Tibial artery (tissue), 4 donors: ENCODE measurements at regions not wholly inside any gene's neighbourhood (a gene's known extent, or its start where the extent isn't known, plus 50 kb on each side); places are given as distances from the start of the nearest gene placed in this dataset.
"Not testable (repeated sequence)": the region's sequence is repeated elsewhere in the genome, so short reads cannot be mapped to it uniquely, and the experiment has no call there.

Source experiments
- DNase-seq, 2 donors: peaks; one replicate each; pipeline ENCODE4 v3.0.0-alpha.2; 2019
- H3K27ac ChIP-seq, 2 donors: fragments of 200-600 bp; sonication (generic) in 1 of 2; 1 replicate in 1 of 2; 2 replicates in 1 of 2; pipeline ENCODE4 v1.5.1; 2018 to 2019; ENCODE audit warnings: mild to moderate bottlenecking in 1 of 2
- H3K27me3 ChIP-seq, 2 donors: fragments of 200-600 bp; sonication (generic) in 1 of 2; one replicate each; pipeline versions ENCODE4 v1.5.1 to v1.6.0; 2016 to 2019
- H3K36me3 ChIP-seq, 3 donors: fragments of 200-600 bp; sonication (generic) in 2 of 3; one replicate each; pipeline ENCODE4 v1.5.1; 2016 to 2019; ENCODE audit warnings: mild to moderate bottlenecking in 2 of 3
- H3K4me1 ChIP-seq, 4 donors: fragments of 200-600 bp; sonication (generic) in 2 of 4; 1 replicate in 3 of 4; 2 replicates in 1 of 4; pipeline ENCODE4 v1.5.1; 2016 to 2019
- H3K4me3 ChIP-seq, 2 donors: fragments of 200-600 bp; sonication (generic) in 1 of 2; 1 replicate in 1 of 2; 2 replicates in 1 of 2; pipeline ENCODE4 v1.5.1; 2018 to 2019; ENCODE audit warnings: mild to moderate bottlenecking in 2 of 2
- H3K9me3 ChIP-seq, 3 donors: fragments of 200-600 bp; sonication (generic) in 1 of 3; one replicate each; pipeline ENCODE4 v1.5.1; 2016 to 2019
- intact Hi-C: fragments of 100-400 bp; cut with DNase I; formaldehyde crosslinking; loops from one replicate; pipeline ENCODE4 v1.15.0; 2023; ENCODE audit warnings: low total_unique reads
- TF ChIP-seq, protein P1 (sequence below), 2 experiments: fragments of 200-600 bp in 1 of 2; fragments of 450-650 bp in 1 of 2; IDR thresholded peaks; one replicate each; pipeline ENCODE4 v1.5.1; 2017 to 2019; ENCODE audit warnings: antibody characterized with exemption in 2 of 2, mild to moderate bottlenecking in 1 of 2, moderate library complexity in 1 of 2

DNA sequence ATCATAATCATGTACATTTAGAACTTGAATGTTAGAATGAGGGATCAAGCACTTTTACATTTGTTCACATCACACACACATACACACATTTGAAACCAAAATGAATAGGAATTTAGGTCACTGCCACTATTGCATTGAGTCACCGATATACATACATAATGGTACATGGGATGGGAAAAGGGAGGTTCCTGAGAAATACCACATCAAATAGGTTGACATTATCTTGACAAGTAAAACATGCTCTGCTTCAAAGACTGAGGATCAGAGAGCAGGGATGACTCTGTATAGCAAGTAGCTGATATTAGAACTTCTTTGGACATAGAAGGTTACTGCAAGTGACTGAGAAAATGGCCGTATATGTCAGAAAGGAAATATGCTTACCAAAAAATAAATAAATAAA is 847.2 kb downstream of the PLOD2 start:
- no peaks in the 10 kb centered on the region for H3K36me3 ChIP-seq
- no peaks in the 10 kb centered on the region for H3K9me3 ChIP-seq
- H3K4me1 ChIP-seq = no peaks in the 10 kb centered on the region
- intact Hi-C loops = no loop called here
- TF ChIP-seq, protein P1, sequence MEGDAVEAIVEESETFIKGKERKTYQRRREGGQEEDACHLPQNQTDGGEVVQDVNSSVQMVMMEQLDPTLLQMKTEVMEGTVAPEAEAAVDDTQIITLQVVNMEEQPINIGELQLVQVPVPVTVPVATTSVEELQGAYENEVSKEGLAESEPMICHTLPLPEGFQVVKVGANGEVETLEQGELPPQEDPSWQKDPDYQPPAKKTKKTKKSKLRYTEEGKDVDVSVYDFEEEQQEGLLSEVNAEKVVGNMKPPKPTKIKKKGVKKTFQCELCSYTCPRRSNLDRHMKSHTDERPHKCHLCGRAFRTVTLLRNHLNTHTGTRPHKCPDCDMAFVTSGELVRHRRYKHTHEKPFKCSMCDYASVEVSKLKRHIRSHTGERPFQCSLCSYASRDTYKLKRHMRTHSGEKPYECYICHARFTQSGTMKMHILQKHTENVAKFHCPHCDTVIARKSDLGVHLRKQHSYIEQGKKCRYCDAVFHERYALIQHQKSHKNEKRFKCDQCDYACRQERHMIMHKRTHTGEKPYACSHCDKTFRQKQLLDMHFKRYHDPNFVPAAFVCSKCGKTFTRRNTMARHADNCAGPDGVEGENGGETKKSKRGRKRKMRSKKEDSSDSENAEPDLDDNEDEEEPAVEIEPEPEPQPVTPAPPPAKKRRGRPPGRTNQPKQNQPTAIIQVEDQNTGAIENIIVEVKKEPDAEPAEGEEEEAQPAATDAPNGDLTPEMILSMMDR (IDR thresholded peaks at IDR 0.05) = no peak
- no peak overlapping the region for H3K4me3 ChIP-seq
- no peak for DNase-seq
- no peaks in the 10 kb centered on the region for H3K27me3 ChIP-seq
- H3K27ac ChIP-seq = no peak overlapping the region

DNA sequence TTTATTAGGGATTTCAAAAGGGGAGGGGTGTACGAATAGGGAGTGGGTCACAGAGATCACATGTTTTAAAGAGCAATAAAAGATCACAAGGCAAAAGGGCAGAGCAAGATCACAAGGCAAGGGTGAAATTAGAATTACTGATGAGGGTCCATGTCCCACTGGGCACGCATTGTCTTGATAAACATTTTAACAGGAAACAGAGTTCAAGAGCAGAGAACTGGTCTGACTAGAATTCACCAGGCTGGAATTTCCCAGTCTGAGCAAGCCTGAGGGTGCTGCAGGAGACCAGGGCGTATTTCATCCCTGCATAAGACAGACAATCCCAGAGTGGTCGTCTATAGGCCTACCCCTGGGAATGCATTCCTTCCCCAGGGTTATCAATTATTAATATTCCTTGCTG is 844.7 kb downstream of the PLOD2 start:
- intact Hi-C loops, H3K4me1 ChIP-seq, H3K27me3 ChIP-seq, H3K9me3 ChIP-seq, H3K27ac ChIP-seq, H3K36me3 ChIP-seq, H3K4me3 ChIP-seq, DNase-seq: not testable (repeated sequence)

DNA sequence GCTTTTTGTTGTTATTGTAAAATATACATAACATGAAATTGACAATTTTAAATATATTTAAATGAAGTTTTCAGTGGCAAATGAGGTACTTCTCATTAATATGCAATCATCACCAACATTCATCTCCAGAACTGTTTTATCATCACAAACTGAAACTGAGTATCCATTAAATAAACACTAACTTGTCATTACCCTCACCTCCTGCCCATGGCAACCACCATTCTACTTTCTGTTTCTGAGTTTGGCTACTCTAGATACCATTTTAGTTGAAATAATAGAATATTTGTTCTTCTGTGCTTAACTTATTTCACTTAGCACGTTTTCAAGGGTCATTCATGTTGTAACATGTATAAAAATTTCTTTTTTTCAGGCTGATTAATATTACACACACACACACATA is 834.3 kb downstream of the PLOD2 start:
- no peak for DNase-seq
- H3K4me1 ChIP-seq = no peaks in the 10 kb centered on the region
- no peaks in the 10 kb centered on the region for H3K36me3 ChIP-seq
- H3K27ac ChIP-seq = no peak overlapping the region
- TF ChIP-seq, protein P1 (IDR thresholded peaks at IDR 0.05) = no peak
- H3K9me3 ChIP-seq = no peaks in the 10 kb centered on the region
- no peak overlapping the region for H3K4me3 ChIP-seq
- intact Hi-C loops = no loop called here
- no peaks in the 10 kb centered on the region for H3K27me3 ChIP-seq

DNA sequence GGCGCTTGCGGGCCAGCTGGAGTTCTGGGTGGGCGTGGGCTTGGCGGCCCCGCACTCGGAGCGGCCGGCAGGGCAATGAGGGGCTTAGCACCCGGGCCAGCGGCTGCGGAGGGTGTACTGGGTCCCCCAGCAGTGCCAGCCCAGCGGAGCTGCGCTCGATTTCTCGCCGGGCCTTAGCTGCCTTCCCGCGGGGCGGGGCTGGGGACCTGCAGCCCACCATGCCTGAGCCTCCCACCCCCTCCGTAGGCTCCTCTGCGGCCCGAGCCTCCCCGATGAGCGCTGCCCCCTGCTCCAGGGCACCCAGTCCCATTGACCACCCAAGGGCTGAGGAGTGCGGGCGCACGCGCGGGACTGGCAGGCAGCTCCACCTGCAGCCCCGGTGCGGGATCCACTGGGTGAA is 827.6 kb downstream of the PLOD2 start:
- H3K4me1 ChIP-seq, H3K9me3 ChIP-seq, H3K4me3 ChIP-seq, intact Hi-C loops, H3K27me3 ChIP-seq, H3K36me3 ChIP-seq, DNase-seq, H3K27ac ChIP-seq: not testable (repeated sequence)

DNA sequence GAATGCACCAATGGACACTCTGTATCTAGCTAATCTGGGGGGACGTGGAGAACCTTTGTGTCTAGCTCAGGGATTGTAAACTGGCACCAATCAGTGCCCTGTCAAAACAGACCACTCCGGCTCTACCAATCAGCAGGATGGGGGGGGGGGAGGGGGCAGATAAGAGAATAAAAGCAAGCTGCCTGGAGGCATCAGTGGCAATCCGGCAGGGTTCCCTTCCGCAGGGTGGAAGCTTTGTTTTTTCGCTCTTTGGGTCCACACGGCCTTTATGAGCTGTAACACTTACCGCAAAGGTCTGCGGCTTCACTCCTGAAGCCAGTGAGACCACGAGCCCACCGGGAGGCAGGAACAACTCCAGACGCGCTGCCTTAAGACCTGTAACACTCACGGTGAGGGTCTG is 827.1 kb downstream of the PLOD2 start:
- DNase-seq = no peak
- no peaks in the 10 kb centered on the region for H3K27me3 ChIP-seq

DNA sequence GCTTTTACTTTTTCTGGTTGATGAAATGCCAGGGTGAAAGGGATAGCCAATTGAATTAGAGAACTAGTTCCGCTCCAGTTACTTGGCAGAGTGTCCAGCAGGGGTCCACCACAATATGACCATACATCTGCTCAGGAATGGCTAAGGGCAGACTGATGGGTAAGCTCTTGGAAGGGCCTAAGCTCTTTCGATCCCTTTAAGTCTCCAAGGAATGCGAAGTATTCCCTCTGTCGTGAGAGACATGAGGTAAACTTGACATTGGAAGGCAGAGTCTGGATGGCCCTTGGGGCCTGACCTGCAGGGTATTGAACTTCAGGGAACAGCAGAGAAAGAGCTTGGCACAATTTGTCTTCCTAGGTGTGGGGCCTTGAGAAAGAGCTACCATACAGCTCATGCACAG is 805.8 kb downstream of the PLOD2 start:
- TF ChIP-seq, protein P1 (IDR thresholded peaks at IDR 0.05) = no peak
- DNase-seq = no peak
- Histone ChIP-seq H3K36me3 (no peaks in the 10 kb centered on the region), H3K9me3 (peaks cover 0 to 31% (median 15%) of the 10 kb centered on the region in 3 donors), H3K4me3 (no peak overlapping the region), H3K4me1 (no peaks in the 10 kb centered on the region), H3K27ac (no peak overlapping the region), H3K27me3 (no peaks in the 10 kb centered on the region)
- intact Hi-C loops = no loop called here

More for the DNA sequence above, 827.1 kb downstream of the PLOD2 start:
- intact Hi-C loops = no loop called here
- Histone ChIP-seq H3K36me3 (no peaks in the 10 kb centered on the region), H3K4me1 (no peaks in the 10 kb centered on the region), H3K4me3 (no peak overlapping the region), H3K9me3 (no peaks in the 10 kb centered on the region), H3K27ac (no peak overlapping the region)
- TF ChIP-seq, protein P1 (IDR thresholded peaks at IDR 0.05) = no peak

DNA sequence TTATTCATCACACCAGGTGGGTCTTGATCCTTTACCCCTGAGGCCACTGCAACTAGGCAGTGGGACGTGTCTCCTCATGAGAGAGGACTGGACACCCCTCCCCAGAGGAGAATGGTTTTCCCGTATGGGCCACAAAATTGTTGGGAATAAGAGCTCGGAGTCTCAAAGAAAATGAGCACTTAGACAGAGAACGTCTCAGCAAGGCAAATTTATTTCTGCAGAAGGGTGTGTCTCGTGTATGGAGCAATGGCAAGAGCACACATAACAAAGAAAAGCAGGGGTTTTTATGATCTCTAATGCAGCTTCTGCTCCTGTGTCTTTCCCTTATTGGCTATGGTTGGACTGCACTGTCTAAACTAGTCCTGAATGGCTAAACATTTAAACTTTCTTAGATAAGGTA is 803.5 kb downstream of the PLOD2 start:
- intact Hi-C loops = no loop called here

More for the DNA sequence above, 803.5 kb downstream of the PLOD2 start:
- H3K4me3 ChIP-seq = no peak overlapping the region
- no peaks in the 10 kb centered on the region for H3K36me3 ChIP-seq
- H3K27ac ChIP-seq = no peak overlapping the region
- H3K27me3 ChIP-seq = no peaks in the 10 kb centered on the region
- no peaks in the 10 kb centered on the region for H3K4me1 ChIP-seq
- peaks cover 0 to 31% (median 15%) of the 10 kb centered on the region in 3 donors for H3K9me3 ChIP-seq
- no peak for DNase-seq
- TF ChIP-seq, protein P1 (IDR thresholded peaks at IDR 0.05) = no peak
